ENCODE measurements at regions not wholly inside any gene's neighbourhood (a gene's known extent, or its start where the extent isn't known, plus 50 kb on each side); places are given as distances from the start of the nearest gene placed in this dataset.

- no peak for TF ChIP-seq CTCF (conservative IDR thresholded peaks at IDR 0.05; ENCODE audit: low read length)
- no peak for DNase-seq (ENCODE audit: low read depth)
- H3K4me3 ChIP-seq (ENCODE audit: low read length) = no peak overlapping the region
These were observed 122.0 kb downstream of the ARL4A start for GRCh38 chr7:12809476-12809875.

GRCh38 chr7:12812111-12812510 is 124.7 kb downstream of the ARL4A start:
- TF ChIP-seq CTCF (conservative IDR thresholded peaks at IDR 0.05; ENCODE audit: low read length) = no peak
- H3K4me3 ChIP-seq (ENCODE audit: low read length) = no peak overlapping the region
- no peak for DNase-seq (ENCODE audit: low read depth)

GRCh38 chr7:12814107-12814506 is 126.7 kb downstream of the ARL4A start:
- TF ChIP-seq CTCF (conservative IDR thresholded peaks at IDR 0.05; ENCODE audit: low read length) = no peak
- DNase-seq (ENCODE audit: low read depth) = no peak
- no peak overlapping the region for H3K4me3 ChIP-seq (ENCODE audit: low read length)

GRCh38 chr7:12814828-12815227 is 127.4 kb downstream of the ARL4A start:
- DNase-seq (ENCODE audit: low read depth) = no peak
- no peak for TF ChIP-seq CTCF (conservative IDR thresholded peaks at IDR 0.05; ENCODE audit: low read length)
- no peak overlapping the region for H3K4me3 ChIP-seq (ENCODE audit: low read length)

GRCh38 chr7:12815426-12815825 is 128.0 kb downstream of the ARL4A start:
- TF ChIP-seq CTCF (conservative IDR thresholded peaks at IDR 0.05; ENCODE audit: low read length) = no peak
- DNase-seq (ENCODE audit: low read depth) = no peak
- no peak overlapping the region for H3K4me3 ChIP-seq (ENCODE audit: low read length)

GRCh38 chr7:12815871-12816270 is 128.4 kb downstream of the ARL4A start:
- DNase-seq (ENCODE audit: low read depth) = no peak
- no peak overlapping the region for H3K4me3 ChIP-seq (ENCODE audit: low read length)
- TF ChIP-seq CTCF (conservative IDR thresholded peaks at IDR 0.05; ENCODE audit: low read length) = no peak

- no peak for TF ChIP-seq CTCF (conservative IDR thresholded peaks at IDR 0.05; ENCODE audit: low read length)
- no peak overlapping the region for H3K4me3 ChIP-seq (ENCODE audit: low read length)
- no peak for DNase-seq (ENCODE audit: low read depth)
These were observed 133.3 kb downstream of the ARL4A start for GRCh38 chr7:12820777-12821176.

Data from AG10803 (cell line).